ENCODE measurements at regions not wholly inside any gene's neighbourhood (a gene's known extent, or its start where the extent isn't known, plus 50 kb on each side); places are given as distances from the start of the nearest gene placed in this dataset.

DNA sequence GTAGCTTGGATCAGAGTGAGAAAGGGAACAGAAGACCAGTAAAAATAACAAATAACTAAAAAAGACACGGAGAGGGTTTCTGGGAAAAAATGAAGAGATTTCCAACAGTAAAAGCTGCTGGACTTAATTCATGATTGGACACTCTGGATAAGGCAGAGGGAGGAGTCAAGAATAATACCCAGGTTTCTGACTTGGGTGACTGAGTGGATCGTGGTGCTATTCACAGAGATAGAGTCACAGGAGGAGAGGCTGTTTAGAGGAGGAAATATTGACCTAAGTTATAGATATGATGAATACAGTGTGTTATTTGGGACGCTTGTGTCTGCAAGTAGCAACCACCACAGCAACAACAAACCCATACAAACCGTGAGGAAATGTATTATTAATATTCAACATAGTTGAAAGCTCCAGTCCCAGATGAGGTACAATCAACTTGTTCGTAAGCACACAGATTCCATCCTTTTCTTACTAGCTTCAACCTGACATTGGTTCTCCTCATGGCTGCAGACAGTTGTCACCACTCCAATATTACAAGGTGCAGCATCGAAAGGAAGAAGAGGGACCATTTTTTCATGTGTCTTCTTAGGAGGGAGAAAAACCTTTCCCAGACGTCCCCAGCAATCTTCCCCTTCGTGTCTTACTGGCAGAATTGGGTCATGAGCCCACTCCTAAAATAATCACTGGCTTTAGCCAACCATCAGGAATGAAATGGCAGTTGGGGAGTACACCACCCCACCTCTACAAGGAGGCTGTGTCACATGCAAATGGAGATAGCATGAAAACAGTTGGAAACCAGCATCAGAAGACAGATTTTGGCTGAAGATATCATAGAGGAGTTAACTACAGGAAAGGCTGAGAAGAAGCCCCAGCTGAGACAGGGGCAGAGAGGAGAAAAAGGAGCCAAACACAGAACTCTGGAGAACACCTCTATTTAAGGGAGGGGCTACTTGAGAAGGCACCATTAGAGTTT, 387.8 kb downstream of the SHQ1 start:
- TF ChIP-seq, protein P1, sequence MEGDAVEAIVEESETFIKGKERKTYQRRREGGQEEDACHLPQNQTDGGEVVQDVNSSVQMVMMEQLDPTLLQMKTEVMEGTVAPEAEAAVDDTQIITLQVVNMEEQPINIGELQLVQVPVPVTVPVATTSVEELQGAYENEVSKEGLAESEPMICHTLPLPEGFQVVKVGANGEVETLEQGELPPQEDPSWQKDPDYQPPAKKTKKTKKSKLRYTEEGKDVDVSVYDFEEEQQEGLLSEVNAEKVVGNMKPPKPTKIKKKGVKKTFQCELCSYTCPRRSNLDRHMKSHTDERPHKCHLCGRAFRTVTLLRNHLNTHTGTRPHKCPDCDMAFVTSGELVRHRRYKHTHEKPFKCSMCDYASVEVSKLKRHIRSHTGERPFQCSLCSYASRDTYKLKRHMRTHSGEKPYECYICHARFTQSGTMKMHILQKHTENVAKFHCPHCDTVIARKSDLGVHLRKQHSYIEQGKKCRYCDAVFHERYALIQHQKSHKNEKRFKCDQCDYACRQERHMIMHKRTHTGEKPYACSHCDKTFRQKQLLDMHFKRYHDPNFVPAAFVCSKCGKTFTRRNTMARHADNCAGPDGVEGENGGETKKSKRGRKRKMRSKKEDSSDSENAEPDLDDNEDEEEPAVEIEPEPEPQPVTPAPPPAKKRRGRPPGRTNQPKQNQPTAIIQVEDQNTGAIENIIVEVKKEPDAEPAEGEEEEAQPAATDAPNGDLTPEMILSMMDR (IDR thresholded peaks at IDR 0.05; ENCODE audit: low read length, missing control alignments), result no peak
- no peak for DNase-seq (ENCODE audit: low read depth)
- no peak overlapping the region for H3K4me3 ChIP-seq (replicated peaks; ENCODE audit: low read depth, low read length)

DNA sequence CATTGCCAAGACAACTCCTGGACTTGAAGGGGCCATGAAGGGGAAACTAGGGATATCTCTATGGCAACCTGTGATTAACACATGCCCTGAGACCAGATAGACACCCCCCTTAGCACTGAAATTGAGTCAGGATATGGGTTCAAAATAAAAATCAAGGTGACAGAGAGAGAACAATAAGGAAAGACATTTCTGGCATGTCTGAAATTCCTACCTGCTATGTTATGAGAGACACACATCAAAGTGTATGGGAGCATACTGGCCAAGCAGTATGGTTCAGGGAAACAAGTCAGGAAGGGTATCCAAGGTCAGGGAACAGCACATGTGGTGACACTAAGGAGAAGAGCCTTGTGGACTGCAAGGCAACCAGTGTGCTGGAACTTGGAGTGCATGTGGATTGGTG, 388.7 kb downstream of the SHQ1 start:
- TF ChIP-seq, protein P1 (IDR thresholded peaks at IDR 0.05; ENCODE audit: low read length, missing control alignments), result no peak
- no peak for DNase-seq (ENCODE audit: low read depth)
- no peak overlapping the region for H3K4me3 ChIP-seq (replicated peaks; ENCODE audit: low read depth, low read length)

DNA sequence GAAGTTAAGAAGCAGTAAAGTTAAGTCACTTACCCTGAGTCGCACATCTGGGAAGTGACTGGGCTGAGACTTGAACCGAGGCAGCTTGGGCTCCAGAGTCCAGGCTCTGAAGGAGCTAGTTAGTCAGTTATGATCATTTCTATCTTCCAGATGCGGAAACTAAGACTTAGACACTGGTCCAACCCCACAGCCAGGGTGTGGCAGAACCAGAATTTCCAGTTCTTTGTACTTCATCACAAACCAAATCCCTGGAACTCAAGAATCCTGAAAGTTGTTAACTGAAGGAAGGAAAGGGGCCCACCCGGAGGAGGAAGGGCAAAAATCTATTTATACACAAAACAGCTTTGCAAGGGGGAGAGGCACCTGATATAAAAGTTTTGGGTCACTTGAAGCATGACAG, 389.9 kb downstream of the SHQ1 start:
- TF ChIP-seq, protein P1 (IDR thresholded peaks at IDR 0.05; ENCODE audit: low read length, missing control alignments), result no peak
- H3K4me3 ChIP-seq (replicated peaks; ENCODE audit: low read depth, low read length), result no peak overlapping the region
- DNase-seq (ENCODE audit: low read depth), result no peak

DNA sequence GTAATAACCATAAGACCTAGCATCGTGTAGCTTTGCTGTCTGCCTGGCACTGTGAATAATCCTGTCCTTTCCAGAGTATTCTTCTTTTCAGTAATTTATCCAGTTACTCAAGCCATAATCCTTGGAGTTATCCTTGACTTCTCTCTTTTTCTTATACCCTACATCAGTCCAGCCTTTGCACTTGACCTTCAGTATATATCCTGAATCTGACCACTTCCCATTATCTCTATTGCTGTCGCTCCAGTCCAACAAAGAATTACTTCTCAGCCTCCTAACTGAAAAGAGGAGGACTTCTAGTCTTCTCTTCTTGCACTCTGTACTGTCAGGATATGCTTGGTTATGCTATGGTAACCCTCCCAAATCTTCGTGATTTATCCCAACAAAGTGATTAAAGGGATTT, 393.8 kb downstream of the SHQ1 start:
- no peak for DNase-seq (ENCODE audit: low read depth)
- no peak overlapping the region for H3K4me3 ChIP-seq (replicated peaks; ENCODE audit: low read depth, low read length)
- TF ChIP-seq, protein P1 (IDR thresholded peaks at IDR 0.05; ENCODE audit: low read length, missing control alignments), result no peak

DNA sequence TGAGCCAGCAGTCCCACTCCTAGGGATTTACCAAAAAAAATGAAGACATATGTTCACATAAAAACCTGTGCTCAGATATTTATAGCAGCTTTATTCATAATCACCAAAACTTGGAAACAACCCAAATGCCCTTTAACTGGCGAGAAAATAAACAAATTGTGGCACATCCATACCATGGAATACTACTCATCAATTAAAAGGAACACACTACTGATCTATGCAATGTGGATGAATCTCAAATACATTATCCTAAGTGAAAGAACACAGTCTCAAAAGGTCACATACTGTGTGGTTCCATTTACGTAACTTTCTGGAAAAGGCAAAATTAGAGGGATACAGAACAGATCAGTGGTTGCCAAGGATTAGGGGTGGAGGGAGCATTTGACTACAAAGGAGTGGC, 394.5 kb downstream of the SHQ1 start:
- DNase-seq (ENCODE audit: low read depth), result no peak
- TF ChIP-seq, protein P1 (IDR thresholded peaks at IDR 0.05; ENCODE audit: low read length, missing control alignments), result no peak
- H3K4me3 ChIP-seq (replicated peaks; ENCODE audit: low read depth, low read length), result no peak overlapping the region

DNA sequence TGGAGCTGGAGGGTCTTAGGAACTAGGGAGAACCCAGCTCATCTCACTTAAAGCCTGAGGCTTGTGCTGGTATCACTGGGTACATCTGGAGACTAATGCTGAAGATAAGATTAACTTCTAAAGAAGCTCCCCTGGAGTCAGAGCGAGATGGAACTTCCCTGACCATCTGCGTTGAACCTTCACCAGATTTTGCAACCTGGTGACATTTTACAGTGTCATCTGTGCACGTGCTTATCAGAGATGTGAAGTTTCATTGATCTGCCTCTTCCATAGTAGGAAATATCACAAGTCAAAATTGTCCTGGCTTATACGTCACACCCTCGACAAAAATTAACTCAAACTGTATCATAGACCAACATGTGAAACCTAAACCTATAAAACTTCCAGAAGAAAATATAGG, 395.5 kb downstream of the SHQ1 start:
- no peak for DNase-seq (ENCODE audit: low read depth)
- H3K4me3 ChIP-seq (replicated peaks; ENCODE audit: low read depth, low read length), result no peak overlapping the region
- TF ChIP-seq, protein P1 (IDR thresholded peaks at IDR 0.05; ENCODE audit: low read length, missing control alignments), result no peak

DNA sequence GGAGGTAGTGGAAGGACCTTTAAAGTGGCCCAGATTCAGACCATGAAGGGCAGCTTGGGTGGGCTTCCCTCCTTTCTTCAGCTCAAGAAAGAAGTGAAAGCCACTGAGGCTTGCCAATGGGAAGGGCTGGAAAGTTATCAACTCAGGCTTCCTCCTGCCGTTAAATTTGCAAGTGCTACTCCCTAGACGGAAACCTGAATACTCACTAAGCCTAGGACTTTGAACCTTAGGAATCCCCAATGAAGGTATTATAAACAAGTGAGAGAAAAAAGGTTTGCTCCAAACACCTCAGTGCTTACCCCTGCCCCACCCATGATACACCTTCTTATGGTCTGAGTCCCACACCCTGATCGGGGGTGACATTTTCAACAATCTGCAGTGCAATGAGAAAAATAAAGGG, 396.4 kb downstream of the SHQ1 start:
- TF ChIP-seq, protein P1 (IDR thresholded peaks at IDR 0.05; ENCODE audit: low read length, missing control alignments), result no peak
- no peak overlapping the region for H3K4me3 ChIP-seq (replicated peaks; ENCODE audit: low read depth, low read length)
- DNase-seq (ENCODE audit: low read depth), result no peak

Data from fibroblast of pulmonary artery (primary cell).